GM12878 (cell line): ENCODE measurements at regions not wholly inside any gene's neighbourhood (a gene's known extent, or its start where the extent isn't known, plus 50 kb on each side); places are given as distances from the start of the nearest gene placed in this dataset.

Experiments used
- ATAC-seq: fragments of 200-7000 bp; cut with Tn5 transposase; 3 replicates; pipeline ENCODE4 v1.9.1; 2020; ENCODE audit warnings: mild to moderate bottlenecking, moderate library complexity
- BruUV-seq: library from RNA; stranded (reverse); fragments of 400-500 nt; replicated peaks from 2 replicates; lab custom pipeline; 2021; lab: Mats Ljungman, UMichigan
- CTCF ChIA-PET: fragments of 300-600 bp; sonication (Branson Sonifier 250); formaldehyde crosslinking; extraction: SDS; loops from one replicate; lab custom pipeline; 2021; ENCODE audit warnings: inconsistent platforms; lab: Yijun Ruan, JAX
- POLR2A ChIA-PET: fragments of 350-600 bp; formaldehyde crosslinking; extraction: SDS; loops from one replicate; lab custom pipeline; 2021; ENCODE audit warnings: inconsistent platforms; lab: Charles Lee
- RAD21 ChIA-PET: fragments of 300-600 bp; sonication (Branson Sonifier 250); formaldehyde crosslinking; loops from one replicate; lab custom pipeline; 2023; ENCODE audit warnings: antibody characterized with exemption; ENCODE audit not compliant: unreplicated experiment; lab: Charles Lee
- SMC1A ChIA-PET: fragments of 300-600 bp; sonication (Branson Sonifier 250); formaldehyde crosslinking; loops from one replicate; lab custom pipeline; 2023; ENCODE audit not compliant: unreplicated experiment, uncharacterized antibody; lab: Charles Lee
- DNase-seq: peaks from one replicate; pipeline ENCODE4 v3.0.0-alpha.2; 2011; ENCODE audit warnings: low read depth, low spot score
- FAIRE-seq: peaks from 3 replicates; lab custom pipeline; 2011; peaks lifted over from hg19 to GRCh38; lab: Jason Lieb, UNC
- H2AFZ ChIP-seq: 2 replicates; pipeline ENCODE4 v1.6.0; 2011; ENCODE audit warnings: low read depth, low read length, control low read depth; ENCODE audit not compliant: control insufficient read depth
- H3K27ac ChIP-seq: 2 replicates; pipeline ENCODE4 v1.5.1; 2011; ENCODE audit warnings: control low read depth; ENCODE audit not compliant: control insufficient read depth, insufficient read depth
- H3K27me3 ChIP-seq, 2 experiments: replicated peaks in 1 of 2; 2 replicates each; pipeline versions ENCODE4 v1.6.0 to v1.6.1; 2011; ENCODE audit warnings: low read length in 1 of 2; ENCODE audit not compliant: control insufficient read depth in 2 of 2, insufficient read depth in 2 of 2
- H3K36me3 ChIP-seq, 2 experiments: 2 replicates each; pipeline ENCODE4 v1.5.1; 2011; ENCODE audit warnings: low read length in 1 of 2; ENCODE audit not compliant: control insufficient read depth in 2 of 2, insufficient read depth in 2 of 2
- H3K4me1 ChIP-seq: 2 replicates; pipeline ENCODE4 v1.6.1; 2011; ENCODE audit warnings: mild to moderate bottlenecking, low read length, moderate library complexity, mixed read lengths; ENCODE audit not compliant: control insufficient read depth, insufficient read depth
- H3K4me2 ChIP-seq: 2 replicates; pipeline ENCODE4 v1.6.0; 2011; ENCODE audit warnings: control low read depth; ENCODE audit not compliant: control insufficient read depth, insufficient read depth
- H3K4me3 ChIP-seq: fragments of 200-600 bp; sonication (generic); 2 replicates; pipeline ENCODE4 v1.5.1; 2016
- H3K79me2 ChIP-seq: 2 replicates; pipeline ENCODE4 v1.6.0; 2011; ENCODE audit warnings: low read length; ENCODE audit not compliant: control insufficient read depth, insufficient read depth
- H3K9ac ChIP-seq: 2 replicates; pipeline ENCODE4 v1.8.0; 2011; ENCODE audit warnings: low read length, control low read depth, mixed read lengths; ENCODE audit not compliant: control insufficient read depth, insufficient read depth
- H3K9me3 ChIP-seq: replicated peaks from 3 replicates; pipeline ENCODE4 v1.5.1; 2011; ENCODE audit warnings: mild to moderate bottlenecking, low read length; ENCODE audit not compliant: control insufficient read depth, insufficient read depth
- H4K20me1 ChIP-seq: 2 replicates; pipeline ENCODE4 v1.6.0; 2011; ENCODE audit not compliant: control insufficient read depth, insufficient read depth
- FOS ChIP-seq: IDR thresholded peaks from 3 replicates; pipeline ENCODE4 v1.6.1; 2011; ENCODE audit warnings: borderline replicate concordance; ENCODE audit not compliant: insufficient read length; ENCODE audit errors: extremely low read depth
- FOXK2 ChIP-seq: fragments of 450-650 bp; IDR thresholded peaks from 2 replicates; pipeline ENCODE4 v1.6.1; 2017; ENCODE audit warnings: mild to moderate bottlenecking, moderate library complexity
- HDAC2 ChIP-seq: fragments of 200-600 bp; sonication (generic); IDR thresholded peaks from 2 replicates; pipeline ENCODE4 v1.6.1; 2017
- HDAC6 ChIP-seq: fragments of 200-600 bp; sonication (generic); IDR thresholded peaks from one replicate; pipeline ENCODE4 v1.8.0; 2017; ENCODE audit warnings: antibody characterized with exemption; ENCODE audit not compliant: unreplicated experiment
- NBN ChIP-seq: fragments of 450-650 bp; IDR thresholded peaks from 2 replicates; pipeline ENCODE4 v1.6.1; 2016
- NFXL1 ChIP-seq: fragments of 450-650 bp; IDR thresholded peaks from 2 replicates; pipeline ENCODE4 v1.6.1; 2017; ENCODE audit warnings: antibody characterized with exemption, mild to moderate bottlenecking, borderline replicate concordance
- PAX8 ChIP-seq: fragments of 450-650 bp; IDR thresholded peaks from 2 replicates; pipeline ENCODE4 v1.6.1; 2017; ENCODE audit warnings: mild to moderate bottlenecking, moderate library complexity
- POLR2AphosphoS5 ChIP-seq: IDR thresholded peaks from 2 replicates; pipeline ENCODE4 v1.6.1; 2011; ENCODE audit warnings: mild to moderate bottlenecking, low read length, inconsistent platforms
- SREBF1 ChIP-seq: IDR thresholded peaks from 2 replicates; pipeline ENCODE4 v1.6.1; 2012; ENCODE audit warnings: mild to moderate bottlenecking, low read length
- WGBS: methylation state at CpG from one replicate; pipeline ENCODE4 v1.1.6; 2016; ENCODE audit warnings: low lambda C conversion rate; ENCODE audit not compliant: insufficient replicate concordance, insufficient coverage; ENCODE audit errors: missing lambda C conversion rate; 5-methylcytosine and 5-hydroxymethylcytosine counted together
- in situ Hi-C: fragments of 300-500 bp; cut with MboI; formaldehyde crosslinking; loops from 9 replicates; pipeline ENCODE4 v1.14.3; 2018; ENCODE audit warnings: mixed read lengths
- intact Hi-C: fragments of 100-400 bp; cut with micrococcal nuclease; formaldehyde crosslinking; loops from one replicate; pipeline ENCODE4 v1.14.2; 2022; ENCODE audit not compliant: unreplicated experiment
- TF ChIP-seq, protein P1 (sequence below): fragments of 450-650 bp; IDR thresholded peaks from 2 replicates; pipeline ENCODE4 v1.6.1; 2016; ENCODE audit warnings: mild to moderate bottlenecking, moderate library complexity, borderline replicate concordance
- TF ChIP-seq, protein P2 (sequence below): fragments of 450-650 bp; formaldehyde crosslinking; IDR thresholded peaks from 2 replicates; pipeline ENCODE4 v1.4.0; 2022; ENCODE audit warnings: mild to moderate bottlenecking, moderate library complexity
- TF ChIP-seq, protein P3 (sequence below): fragments of 450-650 bp; IDR thresholded peaks from 2 replicates; pipeline ENCODE4 v1.6.1; 2017; ENCODE audit warnings: mild to moderate bottlenecking
- TF ChIP-seq, protein P4 (sequence below): fragments of 450-650 bp; IDR thresholded peaks from 2 replicates; pipeline ENCODE4 v1.6.1; 2017; ENCODE audit warnings: mild to moderate bottlenecking, moderate library complexity

DNA sequence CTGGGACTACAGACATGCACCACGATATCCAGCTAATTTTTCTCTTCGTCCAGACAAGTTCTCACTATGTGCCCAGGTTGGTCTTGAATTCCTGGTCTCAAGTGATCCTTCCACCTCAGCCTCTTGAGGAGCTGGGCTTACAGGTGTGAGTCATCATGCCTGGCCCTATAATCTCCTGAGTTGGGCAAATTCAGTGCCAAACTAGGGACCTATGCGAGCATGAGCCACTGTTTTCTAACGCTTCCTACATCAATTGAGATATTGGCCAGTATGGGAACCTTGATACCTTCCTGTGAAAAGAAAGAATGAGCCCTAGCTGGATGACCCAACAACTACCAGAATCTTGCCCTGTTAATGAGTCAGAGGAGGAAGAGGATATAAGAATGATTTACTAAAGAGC, 585.2 kb downstream of the C12orf50 start:
- intact Hi-C loops, result no loop called here
- no peak for DNase-seq
- FAIRE-seq, result no peak
- WGBS, result 40% methylated on average over 4 of the region's 4 CpGs
- RAD21 ChIA-PET, result no interaction called here
- POLR2A ChIA-PET, result no interaction called here
- no peak overlapping the region for H3K9ac ChIP-seq
- SMC1A ChIA-PET, result no interaction called here
- H3K79me2 ChIP-seq, result no peaks in the 10 kb centered on the region
- CTCF ChIA-PET, result no interaction called here
- ATAC-seq, result no peak
- no peaks in the 10 kb centered on the region for H3K4me1 ChIP-seq
- H3K9me3 ChIP-seq, result no peaks in the 10 kb centered on the region
- no peak for TF ChIP-seq NFXL1
- TF ChIP-seq, protein P1, sequence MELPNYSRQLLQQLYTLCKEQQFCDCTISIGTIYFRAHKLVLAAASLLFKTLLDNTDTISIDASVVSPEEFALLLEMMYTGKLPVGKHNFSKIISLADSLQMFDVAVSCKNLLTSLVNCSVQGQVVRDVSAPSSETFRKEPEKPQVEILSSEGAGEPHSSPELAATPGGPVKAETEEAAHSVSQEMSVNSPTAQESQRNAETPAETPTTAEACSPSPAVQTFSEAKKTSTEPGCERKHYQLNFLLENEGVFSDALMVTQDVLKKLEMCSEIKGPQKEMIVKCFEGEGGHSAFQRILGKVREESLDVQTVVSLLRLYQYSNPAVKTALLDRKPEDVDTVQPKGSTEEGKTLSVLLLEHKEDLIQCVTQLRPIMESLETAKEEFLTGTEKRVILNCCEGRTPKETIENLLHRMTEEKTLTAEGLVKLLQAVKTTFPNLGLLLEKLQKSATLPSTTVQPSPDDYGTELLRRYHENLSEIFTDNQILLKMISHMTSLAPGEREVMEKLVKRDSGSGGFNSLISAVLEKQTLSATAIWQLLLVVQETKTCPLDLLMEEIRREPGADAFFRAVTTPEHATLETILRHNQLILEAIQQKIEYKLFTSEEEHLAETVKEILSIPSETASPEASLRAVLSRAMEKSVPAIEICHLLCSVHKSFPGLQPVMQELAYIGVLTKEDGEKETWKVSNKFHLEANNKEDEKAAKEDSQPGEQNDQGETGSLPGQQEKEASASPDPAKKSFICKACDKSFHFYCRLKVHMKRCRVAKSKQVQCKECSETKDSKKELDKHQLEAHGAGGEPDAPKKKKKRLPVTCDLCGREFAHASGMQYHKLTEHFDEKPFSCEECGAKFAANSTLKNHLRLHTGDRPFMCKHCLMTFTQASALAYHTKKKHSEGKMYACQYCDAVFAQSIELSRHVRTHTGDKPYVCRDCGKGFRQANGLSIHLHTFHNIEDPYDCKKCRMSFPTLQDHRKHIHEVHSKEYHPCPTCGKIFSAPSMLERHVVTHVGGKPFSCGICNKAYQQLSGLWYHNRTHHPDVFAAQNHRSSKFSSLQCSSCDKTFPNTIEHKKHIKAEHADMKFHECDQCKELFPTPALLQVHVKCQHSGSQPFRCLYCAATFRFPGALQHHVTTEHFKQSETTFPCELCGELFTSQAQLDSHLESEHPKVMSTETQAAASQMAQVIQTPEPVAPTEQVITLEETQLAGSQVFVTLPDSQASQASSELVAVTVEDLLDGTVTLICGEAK, result no peak
- TF ChIP-seq HDAC2, result no peak
- TF ChIP-seq, protein P2, sequence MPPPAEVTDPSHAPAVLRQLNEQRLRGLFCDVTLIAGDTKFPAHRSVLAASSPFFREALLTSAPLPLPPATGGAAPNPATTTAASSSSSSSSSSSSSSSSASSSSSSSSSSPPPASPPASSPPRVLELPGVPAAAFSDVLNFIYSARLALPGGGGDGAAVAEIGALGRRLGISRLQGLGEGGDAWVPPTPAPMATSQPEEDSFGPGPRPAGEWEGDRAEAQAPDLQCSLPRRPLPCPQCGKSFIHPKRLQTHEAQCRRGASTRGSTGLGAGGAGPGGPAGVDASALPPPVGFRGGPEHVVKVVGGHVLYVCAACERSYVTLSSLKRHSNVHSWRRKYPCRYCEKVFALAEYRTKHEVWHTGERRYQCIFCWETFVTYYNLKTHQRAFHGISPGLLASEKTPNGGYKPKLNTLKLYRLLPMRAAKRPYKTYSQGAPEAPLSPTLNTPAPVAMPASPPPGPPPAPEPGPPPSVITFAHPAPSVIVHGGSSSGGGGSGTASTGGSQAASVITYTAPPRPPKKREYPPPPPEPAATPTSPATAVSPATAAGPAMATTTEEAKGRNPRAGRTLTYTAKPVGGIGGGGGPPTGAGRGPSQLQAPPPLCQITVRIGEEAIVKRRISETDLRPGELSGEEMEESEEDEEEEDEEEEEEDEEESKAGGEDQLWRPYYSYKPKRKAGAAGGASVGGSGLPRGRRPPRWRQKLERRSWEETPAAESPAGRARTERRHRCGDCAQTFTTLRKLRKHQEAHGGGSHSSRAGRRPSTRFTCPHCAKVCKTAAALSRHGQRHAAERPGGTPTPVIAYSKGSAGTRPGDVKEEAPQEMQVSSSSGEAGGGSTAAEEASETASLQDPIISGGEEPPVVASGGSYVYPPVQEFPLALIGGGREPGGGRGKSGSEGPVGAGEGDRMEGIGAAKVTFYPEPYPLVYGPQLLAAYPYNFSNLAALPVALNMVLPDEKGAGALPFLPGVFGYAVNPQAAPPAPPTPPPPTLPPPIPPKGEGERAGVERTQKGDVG (CRISPR knock-in tag), result no peak
- no peak for TF ChIP-seq PAX8
- TF ChIP-seq, protein P3, sequence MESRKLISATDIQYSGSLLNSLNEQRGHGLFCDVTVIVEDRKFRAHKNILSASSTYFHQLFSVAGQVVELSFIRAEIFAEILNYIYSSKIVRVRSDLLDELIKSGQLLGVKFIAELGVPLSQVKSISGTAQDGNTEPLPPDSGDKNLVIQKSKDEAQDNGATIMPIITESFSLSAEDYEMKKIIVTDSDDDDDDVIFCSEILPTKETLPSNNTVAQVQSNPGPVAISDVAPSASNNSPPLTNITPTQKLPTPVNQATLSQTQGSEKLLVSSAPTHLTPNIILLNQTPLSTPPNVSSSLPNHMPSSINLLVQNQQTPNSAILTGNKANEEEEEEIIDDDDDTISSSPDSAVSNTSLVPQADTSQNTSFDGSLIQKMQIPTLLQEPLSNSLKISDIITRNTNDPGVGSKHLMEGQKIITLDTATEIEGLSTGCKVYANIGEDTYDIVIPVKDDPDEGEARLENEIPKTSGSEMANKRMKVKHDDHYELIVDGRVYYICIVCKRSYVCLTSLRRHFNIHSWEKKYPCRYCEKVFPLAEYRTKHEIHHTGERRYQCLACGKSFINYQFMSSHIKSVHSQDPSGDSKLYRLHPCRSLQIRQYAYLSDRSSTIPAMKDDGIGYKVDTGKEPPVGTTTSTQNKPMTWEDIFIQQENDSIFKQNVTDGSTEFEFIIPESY, result no peak
- TF ChIP-seq HDAC6, result no peak
- no peak for TF ChIP-seq NBN
- no peak for TF ChIP-seq FOXK2
- TF ChIP-seq SREBF1, result no peak
- no peak for TF ChIP-seq POLR2AphosphoS5
- no peak for TF ChIP-seq FOS
- TF ChIP-seq, protein P4, sequence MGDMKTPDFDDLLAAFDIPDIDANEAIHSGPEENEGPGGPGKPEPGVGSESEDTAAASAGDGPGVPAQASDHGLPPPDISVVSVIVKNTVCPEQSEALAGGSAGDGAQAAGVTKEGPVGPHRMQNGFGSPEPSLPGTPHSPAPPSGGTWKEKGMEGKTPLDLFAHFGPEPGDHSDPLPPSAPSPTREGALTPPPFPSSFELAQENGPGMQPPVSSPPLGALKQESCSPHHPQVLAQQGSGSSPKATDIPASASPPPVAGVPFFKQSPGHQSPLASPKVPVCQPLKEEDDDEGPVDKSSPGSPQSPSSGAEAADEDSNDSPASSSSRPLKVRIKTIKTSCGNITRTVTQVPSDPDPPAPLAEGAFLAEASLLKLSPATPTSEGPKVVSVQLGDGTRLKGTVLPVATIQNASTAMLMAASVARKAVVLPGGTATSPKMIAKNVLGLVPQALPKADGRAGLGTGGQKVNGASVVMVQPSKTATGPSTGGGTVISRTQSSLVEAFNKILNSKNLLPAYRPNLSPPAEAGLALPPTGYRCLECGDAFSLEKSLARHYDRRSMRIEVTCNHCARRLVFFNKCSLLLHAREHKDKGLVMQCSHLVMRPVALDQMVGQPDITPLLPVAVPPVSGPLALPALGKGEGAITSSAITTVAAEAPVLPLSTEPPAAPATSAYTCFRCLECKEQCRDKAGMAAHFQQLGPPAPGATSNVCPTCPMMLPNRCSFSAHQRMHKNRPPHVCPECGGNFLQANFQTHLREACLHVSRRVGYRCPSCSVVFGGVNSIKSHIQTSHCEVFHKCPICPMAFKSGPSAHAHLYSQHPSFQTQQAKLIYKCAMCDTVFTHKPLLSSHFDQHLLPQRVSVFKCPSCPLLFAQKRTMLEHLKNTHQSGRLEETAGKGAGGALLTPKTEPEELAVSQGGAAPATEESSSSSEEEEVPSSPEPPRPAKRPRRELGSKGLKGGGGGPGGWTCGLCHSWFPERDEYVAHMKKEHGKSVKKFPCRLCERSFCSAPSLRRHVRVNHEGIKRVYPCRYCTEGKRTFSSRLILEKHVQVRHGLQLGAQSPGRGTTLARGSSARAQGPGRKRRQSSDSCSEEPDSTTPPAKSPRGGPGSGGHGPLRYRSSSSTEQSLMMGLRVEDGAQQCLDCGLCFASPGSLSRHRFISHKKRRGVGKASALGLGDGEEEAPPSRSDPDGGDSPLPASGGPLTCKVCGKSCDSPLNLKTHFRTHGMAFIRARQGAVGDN, result no peak
- TF ChIP-seq, all 136 proteins: peak for 0
- Histone ChIP-seq H3K36me3 (no peaks in the 10 kb centered on the region), H3K27ac (no peak overlapping the region), H3K4me3 (no peak overlapping the region), H2AFZ (no peak overlapping the region), H3K4me2 (no peak overlapping the region), H3K27me3 (no peaks in the 10 kb centered on the region), H4K20me1 (no peaks in the 10 kb centered on the region)
- BruUV-seq, result no TSS peak
- in situ Hi-C loops, result no loop called here
